Stimulated activated CD4-positive, alpha-beta T cell treated with anti-CD3 and anti-CD28 coated beads, Interleukin-15, amount 100 ng/mL, for 1 hour (primary cell): ENCODE measurements at regions not wholly inside any gene's neighbourhood (a gene's known extent, or its start where the extent isn't known, plus 50 kb on each side); places are given as distances from the start of the nearest gene placed in this dataset.
"Not testable (repeated sequence)": the region's sequence is repeated elsewhere in the genome, so short reads cannot be mapped to it uniquely, and the experiment has no call there.

Source experiments
- DNase-seq, 2 donors: peaks; one replicate each; pipeline ENCODE4 v3.0.0-alpha.2; 2020; ENCODE audit warnings: low read depth in 1 of 2, low spot score in 1 of 2

DNA sequence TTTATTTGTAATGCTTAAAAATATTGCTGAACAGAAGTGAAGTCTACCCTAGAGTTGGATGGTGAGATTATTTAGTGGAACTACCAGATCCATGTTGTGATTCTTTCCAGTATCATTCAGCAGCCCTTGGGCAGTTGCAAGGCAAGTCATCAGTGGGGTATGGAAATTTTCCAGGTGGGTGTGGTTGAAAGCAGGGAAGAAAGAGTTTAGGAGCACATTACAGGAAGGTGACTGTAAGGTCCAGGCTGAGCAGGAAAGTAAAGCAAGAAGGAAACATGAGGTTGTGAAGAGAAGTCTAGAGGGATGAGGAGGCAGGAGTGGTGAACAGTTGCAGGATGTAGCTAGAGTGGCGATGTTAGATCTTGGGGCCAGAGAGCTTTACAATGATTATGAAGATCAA lies 178.0 kb upstream of the ROPN1B start:
- DNase-seq, result not testable (repeated sequence)

DNA sequence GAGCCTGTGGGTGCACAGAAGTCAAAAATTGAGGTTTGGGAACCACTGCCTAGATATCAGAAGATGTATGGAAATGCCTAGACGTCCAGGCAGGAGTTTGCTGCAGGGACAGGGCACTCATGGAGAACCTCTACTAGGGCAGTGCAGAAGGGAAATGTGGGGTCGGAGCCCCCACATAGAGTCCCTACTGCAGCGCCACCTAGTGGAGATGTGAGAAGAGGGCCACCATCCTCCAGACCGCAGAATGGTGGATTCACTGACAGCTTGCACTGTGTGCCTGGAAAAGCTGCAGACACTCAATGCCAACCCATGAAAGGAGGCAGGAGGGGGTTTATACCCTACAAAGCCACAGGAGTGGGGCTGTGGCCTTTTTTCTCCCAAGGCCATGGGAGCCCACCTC lies 159.0 kb upstream of the ROPN1B start:
- DNase-seq, result not testable (repeated sequence)

DNA sequence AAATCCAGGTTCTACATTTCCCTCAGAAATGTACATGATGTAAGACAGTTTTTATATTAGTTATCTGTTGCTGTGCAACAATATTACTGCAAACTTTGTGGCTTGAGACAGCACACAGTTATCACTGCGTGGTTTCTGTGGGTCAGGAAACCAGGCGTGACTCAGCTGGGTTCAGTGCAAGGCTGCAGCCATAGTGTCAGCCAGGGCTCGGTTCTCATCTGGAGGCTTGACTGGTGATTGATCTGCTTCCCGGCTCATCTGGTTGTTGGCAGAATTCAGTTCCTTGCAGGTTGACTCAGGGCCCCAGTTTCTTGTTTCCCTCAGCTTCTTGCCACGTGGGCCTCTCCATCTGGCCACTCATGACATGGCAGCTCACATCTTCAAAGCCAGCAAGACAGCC lies 146.8 kb upstream of the ROPN1B start:
- peak in 1 of 2 donors; percentile 8 for DNase-seq

DNA sequence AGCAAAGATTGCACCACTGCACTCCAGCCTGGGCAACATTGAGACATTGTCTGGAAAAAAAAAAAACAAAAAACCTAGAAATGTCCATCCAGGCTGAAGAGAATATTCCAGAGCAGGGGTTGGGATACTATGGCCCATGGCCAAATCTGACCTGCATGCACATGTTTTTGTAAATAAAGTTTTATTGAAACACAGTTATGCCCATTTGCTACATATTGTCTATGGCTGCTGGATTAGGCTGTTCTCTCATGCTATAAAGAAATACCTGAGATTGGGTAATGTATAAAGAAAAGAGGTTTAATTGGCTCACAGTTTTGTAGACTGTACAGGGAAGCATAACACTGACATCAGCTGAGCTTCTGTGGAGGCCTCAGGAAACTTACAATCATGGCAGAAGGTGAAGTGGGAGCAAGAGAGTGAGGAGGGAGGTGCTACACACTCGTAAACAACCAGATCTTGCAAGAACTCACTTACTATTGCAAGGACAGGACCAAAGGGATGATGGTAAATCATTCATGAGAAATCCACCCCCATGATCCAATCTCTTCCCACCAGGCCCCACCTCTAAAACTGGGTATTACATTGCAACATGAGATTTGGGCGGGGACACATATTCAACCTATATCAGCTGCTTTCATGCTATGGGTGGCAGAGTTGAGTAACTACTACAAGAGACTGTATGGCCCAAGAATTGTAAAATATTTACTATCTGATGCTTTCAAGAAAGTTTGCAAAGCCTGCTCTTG lies 137.8 kb upstream of the ROPN1B start:
- DNase-seq, result not testable (repeated sequence)

DNA sequence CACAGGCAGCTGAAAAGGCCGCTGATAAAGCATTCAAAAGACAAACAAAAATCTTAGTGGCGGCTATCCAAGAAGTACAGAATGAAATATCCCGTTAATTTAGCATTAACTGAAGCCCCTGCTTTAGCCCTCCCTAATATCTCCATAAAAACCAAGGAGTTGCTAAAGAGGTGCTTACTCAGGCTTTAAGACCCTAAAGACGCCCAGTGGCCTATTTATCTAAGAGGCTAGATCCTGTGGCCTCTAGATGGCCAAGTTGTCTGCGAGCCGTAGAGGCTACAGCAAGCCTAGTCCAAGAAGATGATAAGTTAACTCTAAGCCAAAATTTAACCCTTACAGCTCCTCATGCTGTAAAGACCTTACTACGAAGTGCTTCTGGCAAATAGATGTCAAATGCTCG lies 133.4 kb upstream of the ROPN1B start:
- DNase-seq, result not testable (repeated sequence)

DNA sequence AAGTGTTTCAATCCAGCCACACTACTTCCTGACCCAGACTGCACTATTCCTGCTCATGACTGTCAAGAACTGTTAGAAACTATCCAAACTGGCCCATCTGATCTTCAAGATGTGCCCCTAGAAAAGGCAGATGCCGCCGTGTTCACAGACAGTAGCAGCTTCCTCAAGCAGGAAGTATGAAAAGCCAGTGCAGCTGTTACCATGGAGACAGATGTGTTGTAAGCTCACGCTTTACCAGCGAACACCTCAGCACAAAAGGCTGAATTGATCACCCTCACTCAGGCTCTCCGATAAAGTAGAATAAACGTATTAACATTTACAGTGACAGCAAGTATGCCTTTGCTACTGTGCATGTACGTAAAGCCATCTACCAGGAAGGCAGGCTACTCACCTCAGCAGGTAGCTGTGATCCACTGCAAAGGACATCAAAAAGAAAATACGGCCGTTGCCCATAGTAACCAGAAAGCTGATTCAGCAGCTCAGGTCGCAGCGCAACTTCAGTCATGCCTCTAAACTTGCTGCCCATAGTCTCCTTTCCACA lies 132.9 kb upstream of the ROPN1B start:
- DNase-seq, result not testable (repeated sequence)

DNA sequence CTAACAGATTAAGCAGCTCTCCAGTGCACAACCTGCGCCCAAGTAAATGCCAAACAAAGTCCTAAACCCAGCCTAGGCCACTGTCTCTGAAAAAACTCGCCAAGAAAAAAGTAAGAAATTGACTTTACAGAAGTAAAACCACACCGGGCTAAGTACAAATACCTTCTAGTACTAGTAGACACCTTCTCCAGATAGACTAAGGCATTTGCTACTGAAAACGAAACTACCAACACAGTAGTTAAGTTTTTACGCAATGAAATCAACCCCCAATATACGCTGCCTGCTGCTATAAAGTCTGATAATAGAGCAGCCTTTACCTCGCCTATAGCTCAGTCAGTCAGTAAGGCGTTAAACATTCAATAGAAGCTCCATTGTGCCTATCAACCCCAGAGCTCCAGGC lies 132.2 kb upstream of the ROPN1B start:
- not testable (repeated sequence) for DNase-seq

DNA sequence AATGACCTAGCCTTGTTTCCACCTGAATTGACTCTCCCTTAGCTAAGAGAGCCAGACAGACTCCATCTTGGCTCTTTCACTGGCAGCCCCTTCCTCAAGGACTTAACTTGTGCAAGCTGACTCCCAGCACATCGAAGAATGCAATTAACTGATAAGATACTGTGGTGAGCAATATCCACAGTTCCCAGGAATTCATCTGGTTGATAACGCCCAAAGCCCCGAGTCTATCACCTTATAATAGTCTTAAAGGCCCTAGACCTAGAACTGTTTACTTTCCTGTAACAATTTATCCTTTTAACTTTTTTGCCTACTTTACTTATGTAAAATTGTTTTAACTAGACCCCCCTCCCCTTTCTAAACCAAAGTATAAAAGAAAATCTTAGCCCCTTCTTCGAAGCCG lies 130.1 kb upstream of the ROPN1B start:
- not testable (repeated sequence) for DNase-seq

DNA sequence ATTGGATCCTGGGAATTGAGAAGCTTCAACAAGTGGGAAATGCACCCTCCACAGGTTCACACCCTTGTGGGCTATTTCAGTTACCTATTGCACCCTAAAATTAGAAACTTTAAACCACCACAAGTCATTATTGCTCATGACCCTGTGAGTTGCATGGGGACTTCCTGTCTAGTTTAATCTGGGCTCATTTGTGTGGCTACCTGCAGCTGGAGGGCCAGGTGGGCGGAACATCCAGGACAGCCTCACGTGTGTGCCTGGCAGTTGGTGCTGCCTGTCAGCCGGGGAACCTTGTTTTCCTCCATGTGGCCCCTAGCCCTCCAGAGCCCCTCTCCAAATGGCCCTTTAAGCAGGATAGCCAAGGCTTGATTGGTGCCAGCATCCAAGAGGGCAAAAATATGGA lies 128.5 kb upstream of the ROPN1B start:
- DNase-seq, result not testable (repeated sequence)

DNA sequence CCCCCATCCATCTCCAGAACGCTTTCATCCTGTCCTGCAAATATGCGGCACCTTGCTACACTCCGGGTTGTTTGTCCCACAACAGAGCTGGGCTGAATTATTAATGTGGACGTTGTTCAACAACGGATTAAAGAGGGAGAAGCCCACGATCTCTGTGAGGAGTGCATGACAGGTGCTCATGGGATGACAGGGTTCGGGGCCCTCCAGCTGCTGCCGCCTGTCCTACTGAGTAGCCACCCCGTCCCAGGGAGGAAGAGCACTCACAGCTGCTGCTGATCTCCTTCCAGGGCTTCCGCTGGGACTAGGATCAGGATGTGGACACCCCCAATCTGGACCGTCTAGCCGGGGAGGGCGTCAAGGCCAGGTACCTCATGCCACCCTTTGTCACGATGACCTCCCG lies 121.0 kb upstream of the ROPN1B start:
- DNase-seq, result not testable (repeated sequence)

DNA sequence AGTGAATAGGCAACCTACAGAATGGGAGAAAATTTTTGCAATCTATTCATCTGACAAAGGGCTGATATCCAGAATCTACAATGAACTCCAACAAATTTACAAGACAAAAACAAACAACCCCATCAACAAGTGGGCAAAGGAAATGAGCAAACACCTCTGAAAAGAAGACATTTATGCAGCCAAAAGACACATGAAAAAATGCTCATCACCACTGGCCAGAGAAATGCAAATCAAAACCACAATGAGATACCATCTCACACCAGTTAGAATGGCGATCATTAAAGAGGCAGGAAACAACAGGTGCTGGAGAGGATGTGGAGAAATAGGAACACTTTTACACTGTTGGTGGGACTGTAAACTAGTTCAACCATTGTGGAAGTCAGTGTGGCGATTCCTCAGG lies 114.0 kb upstream of the ROPN1B start:
- DNase-seq, result not testable (repeated sequence)

DNA sequence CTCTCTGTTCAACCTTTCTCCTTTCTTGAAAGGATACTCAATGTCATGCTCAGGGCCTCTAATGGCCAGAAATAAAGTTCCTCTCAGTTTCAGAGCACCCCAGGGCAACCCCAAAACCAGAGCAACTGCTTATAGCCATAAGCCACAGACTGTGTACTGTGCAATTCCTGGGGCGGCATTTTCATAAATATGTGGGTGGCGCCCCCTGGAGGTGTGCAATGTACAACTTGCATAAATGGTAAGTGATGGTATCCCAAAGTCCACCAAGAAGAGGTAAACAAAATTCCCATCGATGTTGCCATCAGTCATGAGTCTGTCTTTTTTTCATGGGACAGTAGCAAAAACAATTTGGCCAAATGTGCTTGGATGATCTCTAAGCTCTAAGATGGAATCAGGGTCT lies 108.4 kb upstream of the ROPN1B start:
- not testable (repeated sequence) for DNase-seq

DNA sequence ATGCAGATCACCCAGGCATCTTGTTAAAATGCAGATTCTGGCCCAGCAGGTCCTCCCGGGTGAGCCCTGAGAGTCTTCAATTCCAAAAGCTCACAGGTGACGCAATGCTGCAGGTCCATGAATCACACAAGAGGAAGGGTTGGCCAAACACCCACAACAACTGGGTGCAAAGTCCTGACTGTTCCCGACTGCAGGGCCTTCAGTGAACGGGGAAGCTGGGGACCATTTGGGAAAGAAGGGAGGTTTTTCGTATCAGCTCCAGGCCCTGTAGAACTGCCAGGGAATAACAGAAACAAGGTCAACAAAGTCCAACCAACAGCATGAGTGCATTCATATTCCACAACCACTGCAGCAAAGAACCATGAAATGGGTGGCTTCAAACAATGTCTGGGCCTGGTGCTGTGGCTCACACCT lies 106.1 kb upstream of the ROPN1B start:
- DNase-seq, result not testable (repeated sequence)

DNA sequence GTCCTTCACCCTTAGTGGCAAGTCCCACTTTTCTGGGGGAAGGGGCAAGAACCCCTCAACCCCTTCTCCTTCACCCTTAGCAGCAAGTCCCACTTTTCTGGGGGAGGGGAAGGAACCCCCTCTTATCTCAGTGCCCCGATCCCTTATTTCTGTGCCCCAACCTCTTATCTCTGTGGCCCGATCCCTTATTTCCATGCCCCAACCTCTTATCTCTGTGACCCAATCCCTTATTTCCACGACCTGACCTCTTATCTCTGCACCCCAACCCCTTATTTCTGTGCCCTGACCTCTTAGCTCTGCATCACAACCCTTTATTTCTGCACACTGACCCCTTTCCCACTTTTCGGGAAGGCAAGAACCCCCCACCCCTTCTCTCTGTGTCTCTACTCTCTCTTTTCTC lies 104.4 kb upstream of the ROPN1B start:
- not testable (repeated sequence) for DNase-seq

DNA sequence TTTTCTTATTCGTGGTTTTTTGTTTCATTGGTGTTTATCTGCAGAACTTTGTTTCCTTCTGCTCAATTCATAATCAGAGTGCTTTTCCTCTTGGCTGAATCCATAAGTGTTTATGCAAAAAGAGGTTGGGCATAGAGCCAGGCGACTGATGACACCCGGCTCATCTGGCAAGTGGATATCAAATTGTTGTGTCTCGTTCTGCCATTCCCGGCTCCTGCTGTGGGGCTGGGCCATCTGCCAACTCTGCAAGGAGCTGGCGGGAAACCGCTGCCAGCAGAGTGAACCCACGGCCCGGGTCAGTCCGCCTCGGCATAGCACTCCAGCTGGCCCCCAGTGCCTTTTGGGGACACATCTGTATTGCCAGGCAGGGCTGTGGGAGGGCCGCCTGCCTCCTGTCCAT lies 83.0 kb upstream of the ROPN1B start:
- DNase-seq, result not testable (repeated sequence)

DNA sequence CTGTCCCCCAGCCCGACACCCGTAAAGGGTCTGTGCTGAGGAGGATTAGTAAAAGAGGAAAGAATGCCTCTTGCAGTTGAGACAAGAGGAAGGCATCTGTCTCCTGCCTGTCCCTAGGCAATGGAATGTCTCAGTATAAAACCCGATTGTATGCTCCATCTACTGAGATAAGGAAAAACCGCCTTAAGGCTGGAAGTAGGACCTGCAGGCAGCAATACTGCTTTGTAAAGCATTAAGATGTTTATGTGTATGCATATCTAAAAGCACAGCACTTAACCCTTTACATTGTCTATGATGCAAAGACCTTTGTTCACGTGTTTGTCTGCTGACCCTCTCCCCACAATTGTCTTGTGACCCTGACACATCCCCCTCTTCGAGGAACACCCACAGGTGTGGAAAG lies 69.8 kb upstream of the ROPN1B start:
- DNase-seq, result not testable (repeated sequence)

DNA sequence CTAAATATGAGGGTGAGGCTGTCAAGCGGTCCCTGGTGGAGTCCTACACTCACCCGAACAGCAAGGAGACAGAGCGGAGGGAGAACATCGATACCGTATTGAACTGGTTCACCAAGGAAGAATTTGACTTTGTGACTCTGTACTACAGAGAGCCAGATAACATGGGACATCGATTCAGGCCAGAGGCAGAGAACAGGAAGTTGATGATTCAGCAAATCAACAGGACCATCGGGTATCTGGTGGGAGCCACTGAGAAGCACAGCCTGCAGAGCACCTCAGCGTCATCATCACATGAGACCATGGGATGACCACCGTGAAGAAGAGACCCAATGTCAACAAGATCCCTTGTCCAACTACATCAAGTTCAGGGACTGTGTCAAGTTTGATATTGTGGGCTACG lies 67.5 kb upstream of the ROPN1B start:
- not testable (repeated sequence) for DNase-seq

DNA sequence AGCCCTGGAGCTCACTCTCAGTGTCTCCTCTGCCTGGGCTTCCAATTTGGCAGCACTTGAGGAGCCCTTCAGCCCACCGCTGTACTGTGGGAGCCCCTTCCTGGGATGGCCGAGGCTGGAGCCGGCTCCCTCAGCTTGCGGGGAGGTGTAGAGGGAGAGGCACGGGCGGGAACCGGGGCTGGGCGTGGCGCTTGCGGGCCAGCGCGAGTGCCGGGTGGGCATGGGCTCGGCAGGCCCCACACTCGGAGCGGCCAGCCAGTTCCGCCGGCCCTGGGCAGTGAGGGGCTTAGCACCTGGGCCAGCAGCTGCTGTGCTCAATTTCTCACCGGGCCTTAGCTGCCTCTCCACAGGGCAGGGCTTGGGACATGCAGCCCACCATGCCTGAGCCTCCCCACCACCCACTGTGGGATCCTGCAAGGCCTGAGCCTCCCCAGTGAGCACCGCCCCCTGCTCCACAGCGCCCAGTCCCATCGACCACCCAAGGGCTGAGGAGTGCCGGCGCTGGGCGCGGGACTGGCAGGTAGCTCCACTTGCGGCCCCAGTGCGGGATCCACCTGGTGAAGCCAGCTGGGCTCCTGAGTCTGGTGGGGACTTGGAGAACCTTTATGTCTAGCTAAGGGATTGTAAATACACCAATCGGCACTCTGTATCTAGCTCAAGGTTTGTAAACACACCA lies 65.1 kb upstream of the ROPN1B start:
- DNase-seq, result not testable (repeated sequence)

DNA sequence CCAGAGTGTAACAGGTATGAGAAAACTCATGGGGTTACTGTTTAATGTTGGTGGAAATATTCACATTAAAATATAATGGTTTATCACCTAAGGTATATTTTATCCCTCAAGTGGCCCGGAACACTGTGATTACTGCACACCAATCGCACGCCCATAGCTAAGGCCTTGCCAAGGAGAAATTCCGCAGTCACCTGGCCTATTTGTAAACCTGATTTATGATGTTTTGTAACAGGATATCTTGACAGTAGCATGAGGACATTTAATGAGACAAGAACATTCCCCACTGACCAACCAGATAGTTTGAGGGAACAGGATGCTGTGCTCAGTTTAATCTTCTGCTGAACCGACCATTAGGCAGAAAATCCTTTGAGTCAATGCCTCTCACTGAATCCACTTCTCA lies 61.7 kb upstream of the ROPN1B start:
- not testable (repeated sequence) for DNase-seq

DNA sequence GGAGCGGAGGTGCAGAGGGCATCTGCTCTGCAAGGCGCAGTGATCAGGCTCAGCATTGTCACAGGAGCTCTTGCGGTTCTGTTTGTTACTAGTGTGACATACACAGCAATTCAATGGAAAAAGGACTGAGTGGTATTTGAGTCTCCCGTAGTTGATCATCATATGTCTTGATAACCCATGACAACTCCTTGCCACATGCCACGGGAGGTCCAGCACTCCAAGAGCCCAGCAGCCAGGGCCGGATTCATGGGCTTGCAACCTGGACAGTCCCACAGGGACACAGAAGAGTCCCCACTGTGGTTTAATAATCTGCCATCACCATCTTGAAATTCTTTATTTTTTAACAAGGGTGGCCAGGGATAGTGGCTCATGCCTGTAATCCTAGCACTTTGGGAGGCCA lies 58.1 kb upstream of the ROPN1B start:
- not testable (repeated sequence) for DNase-seq

DNA sequence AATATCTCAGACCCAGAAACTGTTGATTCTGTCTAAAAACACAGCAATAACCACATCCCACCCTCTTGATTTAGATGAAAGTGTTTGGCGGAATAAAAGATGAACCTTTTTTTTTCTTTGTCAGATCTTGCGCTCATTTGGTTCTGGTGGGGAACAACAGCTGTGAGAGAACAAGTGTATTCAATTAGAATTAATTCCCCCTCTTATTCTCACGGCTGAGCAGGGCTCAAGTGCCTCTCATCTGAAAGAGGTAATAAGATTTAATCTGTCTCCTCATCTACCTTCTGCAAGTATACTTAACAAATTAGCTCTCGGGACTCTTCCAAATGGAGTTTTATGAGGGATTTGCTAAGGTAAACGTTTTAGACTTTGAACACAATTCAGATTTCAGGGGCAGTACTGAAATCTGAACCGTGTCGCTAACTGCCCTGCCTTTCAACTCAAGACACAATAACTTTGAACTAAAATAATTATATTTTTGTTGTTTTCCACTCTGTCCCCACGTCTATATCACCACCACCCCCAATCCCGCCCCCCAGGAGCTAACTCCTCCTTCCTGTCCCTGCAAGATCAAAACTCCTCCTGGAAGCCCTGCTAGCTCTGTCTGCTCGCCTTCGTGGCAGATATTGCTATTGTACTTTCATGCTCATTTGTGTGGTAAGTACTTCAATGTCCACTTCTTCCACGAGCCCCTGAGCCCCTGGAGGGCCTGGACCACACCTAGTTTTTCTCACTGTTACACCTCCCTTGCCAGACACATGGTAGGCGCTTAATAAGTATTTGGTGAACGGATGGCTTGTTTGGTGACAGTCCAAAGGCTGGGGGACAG lies 54.2 kb upstream of the ROPN1B start:
- not testable (repeated sequence) for DNase-seq

DNA sequence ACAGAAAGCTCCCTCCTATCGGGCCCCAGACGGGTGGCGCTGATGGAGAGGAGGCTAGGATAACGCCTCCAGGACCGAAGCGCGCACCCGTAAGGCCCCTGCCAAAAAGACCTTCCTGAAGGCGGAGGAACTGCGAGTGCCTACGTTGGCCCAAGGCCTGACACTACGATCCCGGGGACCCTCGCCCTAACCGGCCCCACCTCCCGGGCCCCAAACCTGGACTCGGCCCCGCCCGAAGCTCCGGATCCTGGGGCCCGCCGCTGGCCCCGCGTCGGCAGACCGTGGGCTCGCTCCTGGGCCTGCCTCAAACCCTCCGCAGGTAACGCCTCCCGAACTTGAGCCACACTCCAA lies 53.6 kb upstream of the ROPN1B start:
- DNase-seq, result not testable (repeated sequence)
